PC-9 (cell line): ENCODE measurements at regions not wholly inside any gene's neighbourhood (a gene's known extent, or its start where the extent isn't known, plus 50 kb on each side); places are given as distances from the start of the nearest gene placed in this dataset.

Experiments used
- BruUV-seq: library from RNA; stranded (reverse); fragments of 400-500 nt; replicated peaks from 2 replicates; lab custom pipeline; 2021; lab: Mats Ljungman, UMichigan
- CTCF ChIA-PET: fragments of 300-600 bp; sonication (Branson Sonifier 250); formaldehyde crosslinking; loops from one replicate; lab custom pipeline; 2022; ENCODE audit warnings: antibody characterized with exemption; lab: Charles Lee
- POLR2A ChIA-PET: fragments of 300-600 bp; sonication (Branson Sonifier 250); formaldehyde crosslinking; loops from one replicate; lab custom pipeline; 2022; ENCODE audit warnings: antibody characterized with exemption; ENCODE audit not compliant: unreplicated experiment; lab: Charles Lee
- DNase-seq, 2 experiments: peaks; one replicate each; pipeline versions ENCODE4 v3.0.0 to v3.0.0-alpha.2; 2015 to 2022; ENCODE audit warnings: mixed read lengths in 1 of 2
- H2AFZ ChIP-seq: fragments of 200-600 bp; sonication (generic); 2 replicates; pipeline ENCODE4 v1.8.1; 2017; ENCODE audit warnings: antibody characterized with exemption
- H3F3A ChIP-seq: fragments of 200-600 bp; sonication (generic); 2 replicates; pipeline ENCODE4 v1.8.1; 2017; ENCODE audit warnings: antibody characterized with exemption, mild to moderate bottlenecking, low read depth; ENCODE audit not compliant: insufficient read depth
- H3K27ac ChIP-seq: fragments of 200-600 bp; sonication (generic); 2 replicates; pipeline ENCODE4 v1.6.1; 2016; ENCODE audit warnings: mixed run types
- H3K27me3 ChIP-seq: fragments of 200-600 bp; sonication (generic); 2 replicates; pipeline ENCODE4 v1.6.1; 2016; ENCODE audit warnings: low read depth, mixed run types; ENCODE audit not compliant: insufficient read depth
- H3K36me3 ChIP-seq: fragments of 200-600 bp; sonication (generic); 2 replicates; pipeline ENCODE4 v1.6.1; 2016; ENCODE audit warnings: low read depth, mixed run types
- H3K4me1 ChIP-seq: fragments of 200-600 bp; sonication (generic); replicated peaks from 2 replicates; pipeline ENCODE4 v1.6.1; 2016; ENCODE audit warnings: mixed run types; ENCODE audit not compliant: insufficient read depth
- H3K4me2 ChIP-seq: fragments of 200-600 bp; sonication (generic); 2 replicates; pipeline ENCODE4 v1.6.1; 2017; ENCODE audit warnings: mixed run types
- H3K4me3 ChIP-seq: fragments of 200-600 bp; sonication (generic); 2 replicates; pipeline ENCODE4 v1.6.1; 2016; ENCODE audit warnings: mixed run types
- H3K79me2 ChIP-seq: fragments of 200-600 bp; sonication (generic); 2 replicates; pipeline ENCODE4 v1.6.1; 2017; ENCODE audit warnings: low read depth, mixed run types
- H3K9me2 ChIP-seq: fragments of 200-600 bp; sonication (generic); 2 replicates; pipeline ENCODE4 v1.8.1; 2017; ENCODE audit warnings: mild to moderate bottlenecking; ENCODE audit not compliant: insufficient read depth
- H3K9me3 ChIP-seq: fragments of 200-600 bp; sonication (generic); 2 replicates; pipeline ENCODE4 v1.8.1; 2016; ENCODE audit warnings: low read depth; ENCODE audit not compliant: insufficient read depth
- H4K20me1 ChIP-seq: fragments of 200-600 bp; sonication (generic); 2 replicates; pipeline ENCODE4 v1.8.1; 2017; ENCODE audit not compliant: insufficient read depth
- CTCF ChIP-seq: fragments of 200-600 bp; sonication (generic); conservative IDR thresholded peaks from 2 replicates; pipeline ENCODE4 v1.6.1; 2017; ENCODE audit warnings: mixed run types, antibody characterized with exemption, mild to moderate bottlenecking, moderate library complexity
- EZH2 ChIP-seq: fragments of 200-600 bp; sonication (generic); IDR thresholded peaks from 2 replicates; pipeline ENCODE4 v1.8.0; 2017; ENCODE audit warnings: antibody characterized with exemption, low read depth
- intact Hi-C: fragments of 100-400 bp; cut with micrococcal nuclease; formaldehyde crosslinking; loops from one replicate; pipeline ENCODE4 v1.10.0; 2022; ENCODE audit not compliant: unreplicated experiment

- Histone ChIP-seq H3K4me1 (no peaks in the 10 kb centered on the region), H3K4me2 (no peak overlapping the region), H3K9me3 (no peaks in the 10 kb centered on the region), H3K36me3 (no peaks in the 10 kb centered on the region), H3K27ac (no peak overlapping the region), H3K79me2 (no peaks in the 10 kb centered on the region), H3F3A (no peaks in the 10 kb centered on the region), H3K9me2 (no peaks in the 10 kb centered on the region), H4K20me1 (no peaks in the 10 kb centered on the region), H2AFZ (no peak overlapping the region), H3K4me3 (no peak overlapping the region), H3K27me3 (peaks cover 90% of the 10 kb centered on the region)
- intact Hi-C loops = no loop called here
- TF ChIP-seq EZH2 (no peak), CTCF (no peak)
- BruUV-seq = no TSS peak
- POLR2A ChIA-PET = no interaction called here
- CTCF ChIA-PET = no interaction called here
- no peak for DNase-seq
Observed at GRCh38 chr2:239590995-239591915, 190.4 kb upstream of the HDAC4 start.

DNA sequence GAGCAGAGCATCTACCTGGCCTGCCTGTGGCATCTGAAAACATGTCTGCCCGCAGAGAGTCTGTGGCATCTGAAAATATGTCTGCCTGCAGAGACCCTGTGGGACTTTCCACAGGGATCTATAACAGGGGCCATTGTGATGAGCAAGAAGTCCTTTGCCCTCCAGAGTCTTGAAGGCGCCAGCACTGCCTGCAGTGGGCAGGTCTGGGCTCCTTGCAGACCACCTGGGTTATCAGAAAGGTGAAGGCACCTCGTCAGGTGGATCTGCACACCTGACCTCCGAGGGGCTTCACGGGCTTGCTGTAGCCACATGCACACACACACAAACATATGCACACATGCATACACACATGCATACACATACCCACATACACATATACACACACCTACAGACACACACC, 189.5 kb upstream of the HDAC4 start:
- DNase-seq = no peak
- TF ChIP-seq EZH2 (no peak), CTCF (no peak)
- no TSS peak for BruUV-seq
- Histone ChIP-seq H3K79me2 (no peaks in the 10 kb centered on the region), H3K4me3 (no peak overlapping the region), H2AFZ (no peak overlapping the region), H3K9me3 (no peaks in the 10 kb centered on the region), H3K4me2 (no peak overlapping the region), H4K20me1 (no peaks in the 10 kb centered on the region), H3K27me3 (peaks cover 90% of the 10 kb centered on the region), H3F3A (no peaks in the 10 kb centered on the region), H3K27ac (no peak overlapping the region), H3K4me1 (no peaks in the 10 kb centered on the region), H3K9me2 (no peaks in the 10 kb centered on the region), H3K36me3 (no peaks in the 10 kb centered on the region)
- ChIA-PET POLR2A (no interaction called here), CTCF (no interaction called here)
- intact Hi-C loops = no loop called here

GRCh38 chr2:239589833-239590232, 189.0 kb upstream of the HDAC4 start:
- Histone ChIP-seq H3K9me2 (no peaks in the 10 kb centered on the region), H3F3A (no peaks in the 10 kb centered on the region), H3K9me3 (no peaks in the 10 kb centered on the region), H3K27me3 (peaks cover 90% of the 10 kb centered on the region), H3K4me1 (no peaks in the 10 kb centered on the region), H4K20me1 (no peaks in the 10 kb centered on the region), H3K4me2 (no peak overlapping the region), H2AFZ (no peak overlapping the region), H3K4me3 (no peak overlapping the region), H3K27ac (no peak overlapping the region), H3K36me3 (no peaks in the 10 kb centered on the region), H3K79me2 (no peaks in the 10 kb centered on the region)
- POLR2A ChIA-PET = no interaction called here
- DNase-seq = no peak
- intact Hi-C loops = no loop called here
- no TSS peak for BruUV-seq
- CTCF ChIA-PET = no interaction called here
- TF ChIP-seq EZH2 (no peak), CTCF (no peak)
